HUES64 (cell line): ENCODE measurements at regions not wholly inside any gene's neighbourhood (a gene's known extent, or its start where the extent isn't known, plus 50 kb on each side); places are given as distances from the start of the nearest gene placed in this dataset.
"Not testable (repeated sequence)": the region's sequence is repeated elsewhere in the genome, so short reads cannot be mapped to it uniquely, and the experiment has no call there.

Source experiments
- H3K27ac ChIP-seq: 2 replicates; pipeline ENCODE4 v1.7.0; 2013; ENCODE audit warnings: low read depth, low read length, inconsistent platforms
- H3K27me3 ChIP-seq: 2 replicates; pipeline ENCODE4 v1.6.1; 2013; ENCODE audit warnings: mild to moderate bottlenecking, low read length; ENCODE audit not compliant: insufficient read depth
- H3K36me3 ChIP-seq: 2 replicates; pipeline ENCODE4 v1.6.1; 2013; ENCODE audit warnings: mild to moderate bottlenecking, low read length; ENCODE audit not compliant: insufficient read depth
- H3K4me1 ChIP-seq: 2 replicates; pipeline ENCODE4 v1.6.1; 2013; ENCODE audit warnings: mild to moderate bottlenecking, low read length, moderate library complexity; ENCODE audit not compliant: insufficient read depth
- H3K4me3 ChIP-seq: 2 replicates; pipeline ENCODE4 v1.5.1; 2013; ENCODE audit warnings: mild to moderate bottlenecking, low read length, moderate library complexity
- H3K9ac ChIP-seq: 2 replicates; pipeline ENCODE4 v1.6.1; 2013; ENCODE audit warnings: mild to moderate bottlenecking, low read depth, low read length
- H3K9me3 ChIP-seq: 2 replicates; pipeline ENCODE4 v1.6.1; 2013; ENCODE audit warnings: low read depth, low read length; ENCODE audit not compliant: insufficient read depth
- WGBS: fragments of 150-250, 120-280 bp; methylation state at CpG from one replicate; pipeline ENCODE4 v1.1.7; 2013; ENCODE audit warnings: missing lambda C conversion rate; 5-methylcytosine and 5-hydroxymethylcytosine counted together

GRCh38 chr14:28381656-28382055 lies 384.9 kb upstream of the FOXG1 start:
- no peaks in the 10 kb centered on the region for H3K9me3 ChIP-seq
- WGBS: no CpG with 5 or more reads among the region's 2 CpGs

GRCh38 chr14:28382444-28383190 lies 384.0 kb upstream of the FOXG1 start:
- H3K27ac ChIP-seq: no peak overlapping the region
- 83% methylated on average over 6 of the region's 7 CpGs for WGBS
- peaks cover 18% of the 10 kb centered on the region; the same call in 1 of the 2 replicates for H3K27me3 ChIP-seq
- no peak overlapping the region for H3K9ac ChIP-seq
- no peaks in the 10 kb centered on the region for H3K36me3 ChIP-seq
- no peaks in the 10 kb centered on the region for H3K9me3 ChIP-seq
- no peak overlapping the region for H3K4me3 ChIP-seq
- H3K4me1 ChIP-seq: no peaks in the 10 kb centered on the region

More at GRCh38 chr14:28381656-28382055, 384.9 kb upstream of the FOXG1 start:
- H3K27me3 ChIP-seq: peaks cover 9% of the 10 kb centered on the region; the same call in 1 of the 2 replicates
- H3K9ac ChIP-seq: no peak overlapping the region
- H3K36me3 ChIP-seq: no peaks in the 10 kb centered on the region
- H3K27ac ChIP-seq: no peak overlapping the region
- H3K4me3 ChIP-seq: no peak overlapping the region
- H3K4me1 ChIP-seq: no peaks in the 10 kb centered on the region

- WGBS: 100% methylated on average over 1 of the region's 2 CpGs
- no peaks in the 10 kb centered on the region for H3K27me3 ChIP-seq
- no peak overlapping the region for H3K4me3 ChIP-seq
- H3K36me3 ChIP-seq: no peaks in the 10 kb centered on the region
- no peak overlapping the region for H3K9ac ChIP-seq
- H3K9me3 ChIP-seq: 0 out of 2 replicates have a peak, but pooled peaks cover 3% of the 10 kb centered on the region
- no peaks in the 10 kb centered on the region for H3K4me1 ChIP-seq
- no peak overlapping the region for H3K27ac ChIP-seq
Measured at GRCh38 chr14:28398506-28398905, 368.1 kb upstream of the FOXG1 start.

GRCh38 chr14:28401705-28402104 lies 364.9 kb upstream of the FOXG1 start:
- not testable (repeated sequence) for H3K9me3 ChIP-seq, H3K27ac ChIP-seq, H3K9ac ChIP-seq, H3K36me3 ChIP-seq, H3K4me1 ChIP-seq, H3K27me3 ChIP-seq, H3K4me3 ChIP-seq
- WGBS: 80% methylated on average over 1 of the region's 4 CpGs

GRCh38 chr14:28406196-28406595 lies 360.4 kb upstream of the FOXG1 start:
- 75% methylated on average over 2 of the region's 2 CpGs for WGBS
- H3K9ac ChIP-seq: no peak overlapping the region

GRCh38 chr14:28407031-28407825 lies 359.4 kb upstream of the FOXG1 start:
- Histone ChIP-seq H3K27me3 (no peaks in the 10 kb centered on the region), H3K9me3 (no peaks in the 10 kb centered on the region; the same call in 1 of the 2 replicates), H3K36me3 (no peaks in the 10 kb centered on the region), H3K9ac (no peak overlapping the region), H3K4me1 (peaks cover 5% of the 10 kb centered on the region; the same call in 1 of the 2 replicates), H3K4me3 (no peak overlapping the region), H3K27ac (no peak overlapping the region)
- 89% methylated on average over 2 of the region's 3 CpGs for WGBS

More at GRCh38 chr14:28406196-28406595, 360.4 kb upstream of the FOXG1 start:
- Histone ChIP-seq H3K36me3 (no peaks in the 10 kb centered on the region), H3K9me3 (no peaks in the 10 kb centered on the region; the same call in 1 of the 2 replicates), H3K4me1 (peaks cover 5% of the 10 kb centered on the region; the same call in 1 of the 2 replicates), H3K27me3 (no peaks in the 10 kb centered on the region), H3K27ac (no peak overlapping the region), H3K4me3 (no peak overlapping the region)

- 85% methylated on average over 3 of the region's 3 CpGs for WGBS
- no peak overlapping the region for H3K27ac ChIP-seq
- H3K4me1 ChIP-seq: peaks cover 5% of the 10 kb centered on the region; the same call in 1 of the 2 replicates
- no peaks in the 10 kb centered on the region for H3K36me3 ChIP-seq
- H3K9ac ChIP-seq: no peak overlapping the region
- H3K4me3 ChIP-seq: no peak overlapping the region
- H3K27me3 ChIP-seq: no peaks in the 10 kb centered on the region
- no peaks in the 10 kb centered on the region; the same call in 1 of the 2 replicates for H3K9me3 ChIP-seq
Measured at GRCh38 chr14:28407996-28408395, 358.6 kb upstream of the FOXG1 start.

- Histone ChIP-seq H3K27me3 (no peaks in the 10 kb centered on the region), H3K9ac (no peak overlapping the region), H3K36me3 (no peaks in the 10 kb centered on the region), H3K4me1 (peaks cover 5% of the 10 kb centered on the region; the same call in 1 of the 2 replicates), H3K4me3 (no peak overlapping the region), H3K27ac (no peak overlapping the region), H3K9me3 (no peaks in the 10 kb centered on the region; the same call in 1 of the 2 replicates)
- WGBS: 94% methylated on average over 3 of the region's 3 CpGs
Measured at GRCh38 chr14:28412077-28412476, 354.5 kb upstream of the FOXG1 start.

- Histone ChIP-seq H3K27ac (no peak overlapping the region), H3K4me1 (no peaks in the 10 kb centered on the region), H3K9ac (no peak overlapping the region), H3K9me3 (peaks cover 22% of the 10 kb centered on the region), H3K27me3 (no peaks in the 10 kb centered on the region), H3K36me3 (no peaks in the 10 kb centered on the region), H3K4me3 (no peak overlapping the region)
Measured at GRCh38 chr14:28426960-28427359, 339.6 kb upstream of the FOXG1 start.

- no peak overlapping the region for H3K9ac ChIP-seq
- no peak overlapping the region for H3K27ac ChIP-seq
- H3K4me1 ChIP-seq: no peaks in the 10 kb centered on the region
- H3K27me3 ChIP-seq: no peaks in the 10 kb centered on the region
- H3K4me3 ChIP-seq: no peak overlapping the region
- WGBS: no CpG with 5 or more reads among the region's 2 CpGs
- H3K9me3 ChIP-seq: peaks cover 10% of the 10 kb centered on the region; the same call in 1 of the 2 replicates
- no peaks in the 10 kb centered on the region for H3K36me3 ChIP-seq
Measured at GRCh38 chr14:28436821-28437220, 329.8 kb upstream of the FOXG1 start.

GRCh38 chr14:28461389-28461788 lies 305.2 kb upstream of the FOXG1 start:
- no peak overlapping the region for H3K9ac ChIP-seq
- no peaks in the 10 kb centered on the region for H3K27me3 ChIP-seq
- no peak overlapping the region for H3K27ac ChIP-seq
- H3K9me3 ChIP-seq: peaks cover 11% of the 10 kb centered on the region
- H3K4me3 ChIP-seq: no peak overlapping the region
- WGBS: 94% methylated on average over 7 of the region's 7 CpGs
- H3K36me3 ChIP-seq: no peaks in the 10 kb centered on the region
- H3K4me1 ChIP-seq: no peaks in the 10 kb centered on the region
